ENCODE measurements at regions not wholly inside any gene's neighbourhood (a gene's known extent, or its start where the extent isn't known, plus 50 kb on each side); places are given as distances from the start of the nearest gene placed in this dataset.

DNA sequence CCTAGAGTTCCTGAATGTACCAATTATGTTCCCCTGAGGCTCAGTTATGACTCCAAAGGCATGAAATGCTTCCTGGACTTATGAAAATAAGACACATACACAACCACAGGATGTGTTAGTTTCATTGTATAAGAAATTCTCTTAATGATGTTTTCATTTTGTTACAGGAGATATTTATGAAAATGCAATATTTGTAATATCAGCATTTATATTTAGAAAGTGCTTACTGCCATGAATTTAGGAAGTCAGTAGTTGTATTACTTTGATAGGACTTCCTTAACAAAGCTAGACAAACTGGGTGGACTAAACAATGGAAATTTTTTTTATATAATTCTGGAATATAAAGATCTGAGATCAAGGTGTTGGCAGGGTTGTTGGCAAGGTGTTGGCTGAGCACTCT, 572.1 kb upstream of the IGFBP7 start:
- intact Hi-C loops (cut with DNase I; ENCODE audit: low total_unique reads), result no loop called here
- Histone ChIP-seq H3K9me3 (no peaks in the 10 kb centered on the region), H3K27me3 (replicated peaks in 1 of 7) (no peaks in the 10 kb centered on the region), H3K4me1 (no peaks in the 10 kb centered on the region), H3K27ac (no peak overlapping the region), H3K36me3 (no peaks in the 10 kb centered on the region), H3K4me3 (no peak overlapping the region)
- no peak for TF ChIP-seq POLR2A (IDR thresholded peaks at IDR 0.05)
- TF ChIP-seq, protein P1, sequence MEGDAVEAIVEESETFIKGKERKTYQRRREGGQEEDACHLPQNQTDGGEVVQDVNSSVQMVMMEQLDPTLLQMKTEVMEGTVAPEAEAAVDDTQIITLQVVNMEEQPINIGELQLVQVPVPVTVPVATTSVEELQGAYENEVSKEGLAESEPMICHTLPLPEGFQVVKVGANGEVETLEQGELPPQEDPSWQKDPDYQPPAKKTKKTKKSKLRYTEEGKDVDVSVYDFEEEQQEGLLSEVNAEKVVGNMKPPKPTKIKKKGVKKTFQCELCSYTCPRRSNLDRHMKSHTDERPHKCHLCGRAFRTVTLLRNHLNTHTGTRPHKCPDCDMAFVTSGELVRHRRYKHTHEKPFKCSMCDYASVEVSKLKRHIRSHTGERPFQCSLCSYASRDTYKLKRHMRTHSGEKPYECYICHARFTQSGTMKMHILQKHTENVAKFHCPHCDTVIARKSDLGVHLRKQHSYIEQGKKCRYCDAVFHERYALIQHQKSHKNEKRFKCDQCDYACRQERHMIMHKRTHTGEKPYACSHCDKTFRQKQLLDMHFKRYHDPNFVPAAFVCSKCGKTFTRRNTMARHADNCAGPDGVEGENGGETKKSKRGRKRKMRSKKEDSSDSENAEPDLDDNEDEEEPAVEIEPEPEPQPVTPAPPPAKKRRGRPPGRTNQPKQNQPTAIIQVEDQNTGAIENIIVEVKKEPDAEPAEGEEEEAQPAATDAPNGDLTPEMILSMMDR (IDR thresholded peaks at IDR 0.05 in 8 of 11, conservative IDR thresholded peaks at IDR 0.05 in 3 of 11), result no peak
- TF ChIP-seq POLR2AphosphoS5 (IDR thresholded peaks at IDR 0.05), result no peak
- no peak for DNase-seq

GRCh38 chr4:57679969-57680368, 569.8 kb upstream of the IGFBP7 start:
- H3K36me3 ChIP-seq, result no peaks in the 10 kb centered on the region
- H3K27me3 ChIP-seq (replicated peaks in 1 of 7), result no peaks in the 10 kb centered on the region
- TF ChIP-seq POLR2AphosphoS5 (IDR thresholded peaks at IDR 0.05) (no peak), POLR2A (IDR thresholded peaks at IDR 0.05) (no peak)
- TF ChIP-seq, protein P1 (IDR thresholded peaks at IDR 0.05 in 8 of 11, conservative IDR thresholded peaks at IDR 0.05 in 3 of 11), result no peak
- no peaks in the 10 kb centered on the region for H3K4me1 ChIP-seq
- H3K27ac ChIP-seq, result no peak overlapping the region
- H3K9me3 ChIP-seq, result no peaks in the 10 kb centered on the region
- intact Hi-C loops (cut with DNase I; ENCODE audit: low total_unique reads), result no loop called here
- H3K4me3 ChIP-seq, result no peak overlapping the region
- DNase-seq, result no peak
- WGBS, 5 donors, result 69 to 80% (median 78%) methylated on average over 7 of the region's 7 CpGs

DNA sequence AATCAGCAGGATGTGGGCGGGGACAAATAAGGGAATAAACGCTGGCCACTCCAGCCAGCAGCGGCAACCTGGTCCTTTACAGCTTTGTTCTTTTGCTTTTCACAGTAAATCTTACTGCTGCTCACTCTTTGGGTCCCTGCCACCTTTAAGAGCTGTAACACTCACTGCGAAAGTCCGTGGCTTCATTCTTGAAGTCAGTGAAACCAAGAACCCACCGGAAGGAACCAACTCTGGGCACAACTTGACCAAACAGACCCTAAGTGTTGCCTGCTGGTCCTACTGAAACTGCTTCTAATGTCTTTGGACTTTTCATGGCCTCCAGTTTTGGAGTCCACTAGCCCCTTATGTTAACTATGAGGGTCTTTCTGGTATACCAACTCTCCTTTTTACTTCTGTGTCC, 566.2 kb upstream of the IGFBP7 start:
- Histone ChIP-seq H3K4me3 (no peak overlapping the region), H3K27me3 (replicated peaks in 1 of 7) (no peaks in the 10 kb centered on the region), H3K4me1 (no peaks in the 10 kb centered on the region), H3K27ac (no peak overlapping the region), H3K9me3 (no peaks in the 10 kb centered on the region), H3K36me3 (no peaks in the 10 kb centered on the region)
- TF ChIP-seq POLR2AphosphoS5 (IDR thresholded peaks at IDR 0.05), result no peak
- no peak for TF ChIP-seq POLR2A (IDR thresholded peaks at IDR 0.05)
- TF ChIP-seq, protein P1 (IDR thresholded peaks at IDR 0.05 in 8 of 11, conservative IDR thresholded peaks at IDR 0.05 in 3 of 11), result no peak
- 81 to 97% (median 91%) methylated on average over 6 of the region's 6 CpGs for WGBS, 5 donors
- intact Hi-C loops (cut with DNase I; ENCODE audit: low total_unique reads), result no loop called here
- no peak for DNase-seq

DNA sequence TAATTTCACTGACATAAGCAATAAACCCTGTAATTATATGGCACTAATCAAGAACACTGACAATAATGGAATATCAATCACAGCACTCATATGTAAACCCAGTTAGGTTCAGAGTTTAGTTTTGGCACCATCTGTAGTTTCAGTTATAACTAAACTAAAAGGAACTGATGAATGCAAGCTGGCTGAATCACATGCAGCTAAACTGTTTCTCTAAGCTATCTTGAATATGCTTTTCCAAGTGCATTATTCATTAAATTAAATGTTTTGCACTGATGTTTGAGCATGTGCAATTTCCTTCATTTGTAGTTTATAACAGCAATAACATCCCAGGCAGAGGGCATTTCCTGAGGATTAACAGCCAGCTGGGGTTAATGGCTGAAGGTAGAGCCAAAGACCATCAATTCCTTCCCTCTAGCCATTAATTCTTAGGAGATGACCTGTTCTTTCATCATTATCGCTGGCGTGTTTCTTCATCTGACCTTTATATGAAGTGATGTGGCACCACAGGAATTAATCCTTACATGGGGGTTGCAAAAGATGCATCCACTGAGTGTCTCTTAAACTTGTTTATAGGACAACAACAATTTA, 562.8 kb upstream of the IGFBP7 start:
- Histone ChIP-seq H3K36me3 (no peaks in the 10 kb centered on the region), H3K27me3 (replicated peaks in 1 of 7) (no peaks in the 10 kb centered on the region), H3K9me3 (no peaks in the 10 kb centered on the region), H3K27ac (no peak overlapping the region), H3K4me3 (no peak overlapping the region), H3K4me1 (no peaks in the 10 kb centered on the region)
- no peak for DNase-seq
- WGBS, 5 donors, result 56 to 71% (median 69%) methylated on average over 2 of the region's 2 CpGs
- intact Hi-C loops (cut with DNase I; ENCODE audit: low total_unique reads), result no loop called here
- TF ChIP-seq, protein P1 (IDR thresholded peaks at IDR 0.05 in 8 of 11, conservative IDR thresholded peaks at IDR 0.05 in 3 of 11), result no peak
- TF ChIP-seq POLR2AphosphoS5 (IDR thresholded peaks at IDR 0.05), result no peak
- no peak for TF ChIP-seq POLR2A (IDR thresholded peaks at IDR 0.05)

Measured in spleen (tissue), 11 donors.